A673 (cell line): ENCODE measurements at regions not wholly inside any gene's neighbourhood (a gene's known extent, or its start where the extent isn't known, plus 50 kb on each side); places are given as distances from the start of the nearest gene placed in this dataset.
"Not testable (repeated sequence)": the region's sequence is repeated elsewhere in the genome, so short reads cannot be mapped to it uniquely, and the experiment has no call there.

Source experiments
- BruUV-seq: library from RNA; stranded (reverse); fragments of 400-500 nt; replicated peaks from 2 replicates; lab custom pipeline; 2021; lab: Mats Ljungman, UMichigan
- CTCF ChIA-PET: fragments of 300-600 bp; sonication (Branson Sonifier 250); formaldehyde crosslinking; loops from one replicate; lab custom pipeline; 2022; ENCODE audit warnings: antibody characterized with exemption; lab: Charles Lee
- POLR2A ChIA-PET: fragments of 300-600 bp; sonication (Branson Sonifier 250); formaldehyde crosslinking; loops from one replicate; lab custom pipeline; 2022; ENCODE audit warnings: antibody characterized with exemption; ENCODE audit not compliant: low non-redundant PET; lab: Charles Lee
- DNase-seq: peaks from one replicate; pipeline ENCODE4 v3.0.0-alpha.2; 2015; ENCODE audit warnings: low spot score
- H3K27ac ChIP-seq: fragments of 200-600 bp; sonication (generic); 2 replicates; pipeline ENCODE4 v1.5.1; 2016; ENCODE audit warnings: mixed run types, low read depth, mild to moderate bottlenecking, mixed read lengths, antibody characterized with exemption, low read length; ENCODE audit not compliant: poor library complexity, severe bottlenecking
- H3K27me3 ChIP-seq: fragments of 200-600 bp; sonication (generic); replicated peaks from 2 replicates; pipeline ENCODE4 v1.6.1; 2017; ENCODE audit warnings: mixed run types, low read depth, mild to moderate bottlenecking, mixed read lengths, antibody characterized with exemption, low read length; ENCODE audit not compliant: insufficient read depth, poor library complexity
- H3K36me3 ChIP-seq: fragments of 200-600 bp; sonication (generic); 2 replicates; pipeline ENCODE4 v1.6.1; 2016; ENCODE audit warnings: mixed run types, mild to moderate bottlenecking, mixed read lengths, antibody characterized with exemption, low read length; ENCODE audit not compliant: insufficient read depth, poor library complexity, severe bottlenecking
- H3K4me1 ChIP-seq: fragments of 200-600 bp; sonication (generic); 2 replicates; pipeline ENCODE4 v1.6.1; 2017; ENCODE audit warnings: mixed run types, mild to moderate bottlenecking, mixed read lengths, antibody characterized with exemption, low read length; ENCODE audit not compliant: insufficient read depth, poor library complexity, severe bottlenecking
- H3K4me3 ChIP-seq: fragments of 200-600 bp; sonication (generic); 2 replicates; pipeline ENCODE4 v1.5.1; 2016; ENCODE audit warnings: low read depth, mixed run types, mild to moderate bottlenecking, mixed read lengths, low read length; ENCODE audit not compliant: poor library complexity, severe bottlenecking
- H3K9me3 ChIP-seq: fragments of 200-600 bp; sonication (generic); 2 replicates; pipeline ENCODE4 v1.6.1; 2016; ENCODE audit warnings: mixed run types, low read depth, mild to moderate bottlenecking, mixed read lengths, antibody characterized with exemption, low read length; ENCODE audit not compliant: poor library complexity, severe bottlenecking
- intact Hi-C: fragments of 100-400 bp; cut with micrococcal nuclease; formaldehyde crosslinking; loops from one replicate; pipeline ENCODE4 v1.10.0; 2022; ENCODE audit not compliant: unreplicated experiment

DNA sequence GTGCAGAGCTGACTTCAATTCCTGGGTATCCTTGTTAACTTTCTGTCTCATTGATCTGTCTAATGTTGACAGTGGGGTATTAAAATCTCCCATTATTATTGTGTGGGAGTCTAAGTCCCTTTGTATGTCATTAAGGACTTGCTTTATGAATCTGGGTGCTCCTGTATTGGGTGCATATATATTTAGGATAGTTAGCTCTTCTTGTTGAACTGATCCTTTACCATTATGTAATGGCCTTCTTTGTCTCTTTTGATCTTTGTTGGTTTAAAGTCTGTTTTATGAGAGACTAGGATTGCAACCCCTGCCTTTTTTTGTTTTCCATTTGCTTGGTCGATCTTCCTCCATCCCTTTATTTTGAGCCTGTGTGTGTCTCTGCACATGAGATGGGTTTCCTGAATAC, 5269.5 kb upstream of the TPTE start:
- H3K4me3 ChIP-seq, DNase-seq, intact Hi-C loops, CTCF ChIA-PET, POLR2A ChIA-PET, H3K36me3 ChIP-seq, H3K27ac ChIP-seq, H3K4me1 ChIP-seq, H3K27me3 ChIP-seq, BruUV-seq: not testable (repeated sequence)
- peaks cover 21% of the 10 kb centered on the region for H3K9me3 ChIP-seq
